ENCODE measurements at regions not wholly inside any gene's neighbourhood (a gene's known extent, or its start where the extent isn't known, plus 50 kb on each side); places are given as distances from the start of the nearest gene placed in this dataset.
A peak's percentile ranks its signal among the peaks of the same experiment; 100 is the strongest.

DNA sequence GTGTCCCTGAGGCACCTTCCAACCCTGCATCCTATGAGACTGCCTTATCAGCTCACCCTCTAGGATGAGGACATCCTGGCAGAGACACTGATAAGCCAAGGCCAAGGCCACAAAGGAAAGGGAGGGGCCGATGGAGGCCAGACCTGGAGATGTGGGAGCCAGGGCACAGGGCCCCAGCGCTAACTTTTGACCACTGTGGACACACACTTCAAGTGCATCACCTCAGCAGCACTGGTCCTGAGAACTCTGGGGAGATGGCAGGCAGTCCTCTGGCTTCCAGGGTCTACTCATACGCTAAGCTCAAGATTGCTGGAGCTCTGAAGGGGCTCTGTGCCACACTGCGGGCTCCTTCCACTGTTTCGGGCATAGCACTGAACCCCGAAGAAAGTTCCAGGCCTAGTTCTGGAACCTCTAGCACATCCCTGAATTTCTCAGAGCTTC, 100.2 kb upstream of the ID2 start:
- TF ChIP-seq POLR2A (IDR thresholded peaks at IDR 0.05; ENCODE audit: extremely low read depth, insufficient read length) (no peak), MYC (IDR thresholded peaks at IDR 0.05; ENCODE audit: low read depth, low read length) (no peak), MAX (IDR thresholded peaks at IDR 0.05; ENCODE audit: low read depth, low read length) (no peak)
- TF ChIP-seq, protein P1, sequence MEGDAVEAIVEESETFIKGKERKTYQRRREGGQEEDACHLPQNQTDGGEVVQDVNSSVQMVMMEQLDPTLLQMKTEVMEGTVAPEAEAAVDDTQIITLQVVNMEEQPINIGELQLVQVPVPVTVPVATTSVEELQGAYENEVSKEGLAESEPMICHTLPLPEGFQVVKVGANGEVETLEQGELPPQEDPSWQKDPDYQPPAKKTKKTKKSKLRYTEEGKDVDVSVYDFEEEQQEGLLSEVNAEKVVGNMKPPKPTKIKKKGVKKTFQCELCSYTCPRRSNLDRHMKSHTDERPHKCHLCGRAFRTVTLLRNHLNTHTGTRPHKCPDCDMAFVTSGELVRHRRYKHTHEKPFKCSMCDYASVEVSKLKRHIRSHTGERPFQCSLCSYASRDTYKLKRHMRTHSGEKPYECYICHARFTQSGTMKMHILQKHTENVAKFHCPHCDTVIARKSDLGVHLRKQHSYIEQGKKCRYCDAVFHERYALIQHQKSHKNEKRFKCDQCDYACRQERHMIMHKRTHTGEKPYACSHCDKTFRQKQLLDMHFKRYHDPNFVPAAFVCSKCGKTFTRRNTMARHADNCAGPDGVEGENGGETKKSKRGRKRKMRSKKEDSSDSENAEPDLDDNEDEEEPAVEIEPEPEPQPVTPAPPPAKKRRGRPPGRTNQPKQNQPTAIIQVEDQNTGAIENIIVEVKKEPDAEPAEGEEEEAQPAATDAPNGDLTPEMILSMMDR (IDR thresholded peaks at IDR 0.05; ENCODE audit: low read depth, low read length) = no peak
- H3K4me3 ChIP-seq (ENCODE audit: low read depth, low read length) = no peak overlapping the region
- no peak for DNase-seq (ENCODE audit: low read depth)

DNA sequence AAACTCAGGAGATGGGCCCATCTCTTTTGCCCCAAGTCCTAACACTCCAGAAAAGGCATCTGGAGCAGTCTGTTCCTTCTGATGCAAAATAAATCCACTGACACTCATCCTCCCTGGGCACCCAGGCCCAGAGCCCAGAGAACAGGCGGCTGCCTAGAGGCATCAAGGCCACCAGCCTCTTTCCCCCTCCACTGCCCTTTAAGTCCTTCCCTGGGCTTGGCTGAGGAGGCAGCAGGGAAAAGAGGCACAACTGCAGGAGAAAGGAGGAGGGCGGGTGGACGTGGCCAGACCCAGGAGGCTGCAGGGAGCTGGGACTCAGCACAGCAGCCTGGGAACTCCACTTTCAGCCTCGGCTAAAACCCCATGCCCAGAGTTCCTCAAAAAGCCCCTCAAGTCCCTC, 99.7 kb upstream of the ID2 start:
- TF ChIP-seq MYC (IDR thresholded peaks at IDR 0.05; ENCODE audit: low read depth, low read length) (no peak), MAX (IDR thresholded peaks at IDR 0.05; ENCODE audit: low read depth, low read length) (no peak), POLR2A (IDR thresholded peaks at IDR 0.05; ENCODE audit: extremely low read depth, insufficient read length) (no peak)
- TF ChIP-seq, protein P1 (IDR thresholded peaks at IDR 0.05; ENCODE audit: low read depth, low read length) = no peak
- DNase-seq (ENCODE audit: low read depth) = no peak
- no peak overlapping the region for H3K4me3 ChIP-seq (ENCODE audit: low read depth, low read length)

DNA sequence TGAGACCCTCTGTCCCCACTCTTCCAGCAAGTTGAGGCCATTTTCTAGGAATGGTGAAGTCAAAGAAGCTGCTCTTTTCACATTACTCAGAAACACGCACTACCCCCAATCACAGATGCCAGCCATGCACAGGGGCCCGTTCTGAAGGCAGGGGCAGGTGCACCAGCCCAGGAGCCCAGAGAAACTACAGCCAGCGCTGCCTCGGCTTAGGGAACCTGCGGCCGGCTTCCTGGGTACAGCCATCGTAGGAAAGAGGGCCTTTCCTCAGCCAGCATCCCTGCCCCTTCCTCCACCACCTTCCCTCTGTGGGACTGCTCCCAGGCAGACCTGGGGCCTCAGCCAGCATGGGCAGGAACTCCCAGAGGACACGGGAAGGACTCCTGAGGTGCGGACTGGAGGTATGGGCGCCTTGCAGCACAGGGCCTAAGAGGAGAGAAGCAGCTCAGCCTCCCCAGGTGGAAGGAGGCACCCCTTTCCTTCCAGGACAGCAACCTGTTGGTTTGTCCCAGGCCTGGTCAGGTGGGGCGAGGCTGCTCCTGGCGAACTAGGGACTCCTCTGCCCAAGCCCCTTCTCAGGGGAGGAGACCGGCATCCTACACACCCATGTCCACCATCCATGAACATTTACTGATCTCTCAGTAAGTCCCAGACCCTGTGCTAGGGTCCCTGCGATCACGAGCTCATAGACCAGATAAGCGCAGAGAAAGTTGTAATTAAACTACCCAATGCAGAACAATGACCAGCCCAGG, 99.0 kb upstream of the ID2 start:
- no peak for DNase-seq (ENCODE audit: low read depth)
- H3K4me3 ChIP-seq (ENCODE audit: low read depth, low read length) = no peak overlapping the region
- TF ChIP-seq MYC (IDR thresholded peaks at IDR 0.05; ENCODE audit: low read depth, low read length) = no peak

DNA sequence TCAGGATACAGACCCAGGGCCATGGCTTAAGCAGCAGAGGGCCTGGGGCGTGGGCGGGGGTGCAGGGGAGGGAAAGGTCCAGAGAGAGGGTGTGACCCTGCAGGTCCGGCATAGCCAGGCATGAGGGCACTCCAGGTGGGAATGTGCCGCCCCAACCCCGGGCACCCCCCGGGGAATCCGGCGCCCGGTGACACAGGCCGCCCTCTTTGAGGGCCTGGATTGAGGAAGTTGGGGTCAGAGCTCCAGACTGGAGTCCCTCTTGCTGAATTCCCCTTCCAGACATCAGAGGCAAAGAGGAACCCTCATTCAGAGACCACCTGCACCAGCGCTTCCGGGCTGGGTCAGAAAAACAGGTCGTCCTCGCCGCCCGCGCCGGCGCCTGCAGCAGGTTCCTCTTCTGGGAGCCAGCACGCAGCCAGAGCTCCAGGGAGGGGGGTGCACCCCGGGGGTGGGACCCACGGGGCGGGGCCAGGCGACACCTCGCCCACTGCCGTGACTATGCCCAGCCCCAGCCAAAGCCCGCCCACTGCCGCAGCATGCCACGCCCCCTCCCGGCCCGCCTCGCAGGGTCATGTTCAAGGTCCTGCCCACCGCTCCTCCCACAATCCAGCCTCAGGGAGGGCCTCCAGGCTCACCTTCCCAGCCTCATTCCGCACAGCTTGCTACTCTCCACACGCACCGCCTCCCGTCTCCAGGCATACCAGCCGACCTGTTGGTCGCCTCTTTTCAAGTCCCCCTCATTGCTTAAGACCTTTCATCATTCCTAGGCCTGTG, 98.3 kb upstream of the ID2 start:
- no peak for TF ChIP-seq POLR2A (IDR thresholded peaks at IDR 0.05; ENCODE audit: extremely low read depth, insufficient read length)
- peak; percentile 49 for TF ChIP-seq MAX (IDR thresholded peaks at IDR 0.05; ENCODE audit: low read depth, low read length)
- H3K4me3 ChIP-seq (ENCODE audit: low read depth, low read length) = peak overlapping the region; percentile 13
- DNase-seq (ENCODE audit: low read depth) = peak; percentile 98

GRCh38 chr2:8584174-8585066, 97.4 kb upstream of the ID2 start:
- H3K4me3 ChIP-seq (ENCODE audit: low read depth, low read length) = peak overlapping the region; percentile 13
- DNase-seq (ENCODE audit: low read depth) = no peak
- TF ChIP-seq MYC (IDR thresholded peaks at IDR 0.05; ENCODE audit: low read depth, low read length) (no peak), POLR2A (IDR thresholded peaks at IDR 0.05; ENCODE audit: extremely low read depth, insufficient read length) (no peak)
- TF ChIP-seq, protein P1 (IDR thresholded peaks at IDR 0.05; ENCODE audit: low read depth, low read length) = no peak

DNA sequence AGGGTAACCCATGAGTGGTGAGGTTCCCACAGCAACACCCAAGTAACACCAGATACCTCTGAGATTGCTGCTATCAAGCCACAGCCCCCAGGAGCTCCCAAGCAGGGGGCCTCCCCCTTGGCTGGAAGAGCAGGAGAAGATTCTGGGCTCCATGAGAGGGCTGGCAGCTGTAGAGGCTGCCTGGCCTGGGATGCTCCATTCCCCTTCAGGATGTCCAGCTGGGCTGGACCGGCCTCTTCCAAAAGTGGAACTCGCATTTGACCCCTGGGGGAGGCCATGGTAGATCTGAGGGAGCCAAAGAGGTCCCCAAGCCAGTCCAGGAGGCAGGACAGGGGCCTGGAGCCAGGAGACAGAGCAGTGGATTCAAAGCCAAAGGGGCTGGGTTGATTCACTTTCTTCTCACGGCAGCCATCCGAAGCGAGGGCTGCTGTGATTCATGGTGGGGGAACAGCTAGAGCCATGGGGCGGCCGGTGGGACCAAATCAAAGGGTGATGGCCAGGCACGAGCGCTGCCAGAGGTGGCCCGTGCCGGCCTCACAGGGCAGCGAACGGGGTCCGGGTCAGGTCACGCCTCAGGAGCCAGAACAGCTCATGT, 95.3 kb upstream of the ID2 start:
- no peak for DNase-seq (ENCODE audit: low read depth)
- no peak overlapping the region for H3K4me3 ChIP-seq (ENCODE audit: low read depth, low read length)
- no peak for TF ChIP-seq POLR2A (IDR thresholded peaks at IDR 0.05; ENCODE audit: extremely low read depth, insufficient read length)
- no peak for TF ChIP-seq MYC (IDR thresholded peaks at IDR 0.05; ENCODE audit: low read depth, low read length)
- TF ChIP-seq, protein P1 (IDR thresholded peaks at IDR 0.05; ENCODE audit: low read depth, low read length) = no peak
- no peak for TF ChIP-seq MAX (IDR thresholded peaks at IDR 0.05; ENCODE audit: low read depth, low read length)

Data from NB4 (cell line).